SK-N-SH (cell line): ENCODE measurements at regions not wholly inside any gene's neighbourhood (a gene's known extent, or its start where the extent isn't known, plus 50 kb on each side); places are given as distances from the start of the nearest gene placed in this dataset.

Experiments used
- CTCF ChIA-PET: fragments of 300-600, 350-600 bp; formaldehyde crosslinking; extraction: SDS; loops from one replicate; lab custom pipeline; 2021; lab: Yijun Ruan, JAX
- POLR2A ChIA-PET: fragments of 350-600 bp; sonication (Branson Sonifier 250); formaldehyde crosslinking; extraction: SDS; loops from one replicate; lab custom pipeline; 2020; ENCODE audit warnings: antibody characterized with exemption, inconsistent platforms; lab: Yijun Ruan, JAX
- DNase-seq: peaks from one replicate; pipeline ENCODE4 v3.0.0; 2012
- H2AFZ ChIP-seq: fragments of 200-600 bp; sonication (generic); 2 replicates; pipeline ENCODE4 v1.8.1; 2016; ENCODE audit warnings: antibody characterized with exemption, mild to moderate bottlenecking, low read depth
- H3F3A ChIP-seq: fragments of 200-600 bp; sonication (generic); replicated peaks from 2 replicates; pipeline ENCODE3; 2016; ENCODE audit warnings: antibody characterized with exemption, mild to moderate bottlenecking; ENCODE audit not compliant: insufficient read depth
- H3K27ac ChIP-seq, 2 experiments: fragments of 200-500 bp in 1 of 2; fragments of 200-600 bp in 1 of 2; sonication (Bioruptor generic) in 1 of 2; sonication (generic), shearing (Covaris generic) in 1 of 2; 2 replicates each; pipeline versions ENCODE4 v1.5.1 to v1.6.1; 2014 to 2016; ENCODE audit warnings: low read depth in 2 of 2, inconsistent platforms in 1 of 2, low read length in 1 of 2, mild to moderate bottlenecking in 1 of 2, mixed read lengths in 1 of 2
- H3K27me3 ChIP-seq: fragments of 200-600 bp; sonication (generic), shearing (Covaris generic); 2 replicates; pipeline ENCODE4 v1.6.1; 2016; ENCODE audit warnings: mixed run types; ENCODE audit not compliant: insufficient read depth
- H3K36me3 ChIP-seq, 2 experiments: fragments of 200-500 bp in 1 of 2; fragments of 200-600 bp in 1 of 2; sonication (Bioruptor generic) in 1 of 2; sonication (generic) in 1 of 2; replicated peaks in 1 of 2; 2 replicates each; pipeline versions ENCODE3 to v1.5.1; 2014 to 2016; ENCODE audit warnings: low read length in 1 of 2, mild to moderate bottlenecking in 1 of 2; ENCODE audit not compliant: insufficient read depth in 2 of 2, control insufficient read depth in 1 of 2
- H3K4me1 ChIP-seq, 2 experiments: fragments of 200-500 bp in 1 of 2; fragments of 200-600 bp in 1 of 2; sonication (Bioruptor generic) in 1 of 2; sonication (generic), shearing (Covaris generic) in 1 of 2; 2 replicates each; pipeline versions ENCODE4 v1.5.1 to v1.6.1; 2014 to 2016; ENCODE audit warnings: low read depth in 1 of 2, low read length in 1 of 2, mixed run types in 1 of 2; ENCODE audit not compliant: insufficient read depth in 2 of 2, control insufficient read depth in 1 of 2
- H3K4me2 ChIP-seq: fragments of 200-600 bp; sonication (generic), shearing (Covaris generic); 2 replicates; pipeline ENCODE4 v1.6.1; 2017; ENCODE audit warnings: mixed run types
- H3K4me3 ChIP-seq, 2 experiments: fragments of 200-500 bp in 1 of 2; fragments of 200-600 bp in 1 of 2; sonication (Bioruptor generic) in 1 of 2; sonication (generic), shearing (Covaris generic) in 1 of 2; 2 replicates each; pipeline versions ENCODE4 v1.5.1 to v1.8.1; 2014 to 2016; ENCODE audit warnings: low read depth in 2 of 2, inconsistent platforms in 1 of 2, low read length in 1 of 2, mild to moderate bottlenecking in 1 of 2, mixed read lengths in 1 of 2, moderate library complexity in 1 of 2
- H3K79me2 ChIP-seq: fragments of 200-600 bp; sonication (generic); 2 replicates; pipeline ENCODE4 v1.8.1; 2017; ENCODE audit warnings: mild to moderate bottlenecking; ENCODE audit not compliant: insufficient read depth
- H3K9ac ChIP-seq: fragments of 200-600 bp; sonication (generic); 2 replicates; pipeline ENCODE4 v1.6.1; 2017; ENCODE audit warnings: mixed run types
- H3K9me2 ChIP-seq: fragments of 200-600 bp; sonication (generic); 2 replicates; pipeline ENCODE4 v1.6.1; 2017; ENCODE audit warnings: mixed run types
- H3K9me3 ChIP-seq: fragments of 200-600 bp; sonication (generic); 2 replicates; pipeline ENCODE4 v1.6.1; 2017; ENCODE audit warnings: mixed run types, mild to moderate bottlenecking, moderate library complexity
- H4K20me1 ChIP-seq: fragments of 200-600 bp; sonication (generic); 2 replicates; pipeline ENCODE4 v1.6.1; 2017; ENCODE audit warnings: mild to moderate bottlenecking, mixed run types; ENCODE audit not compliant: insufficient read depth
- EP300 ChIP-seq, 2 experiments: IDR thresholded peaks; 2 replicates each; pipeline versions ENCODE4 v1.4.0 to v1.6.1; 2012; ENCODE audit warnings: borderline replicate concordance in 1 of 2, low read depth in 1 of 2, low read length in 1 of 2
- EZH2phosphoT487 ChIP-seq: fragments of 200-600 bp; sonication (generic); IDR thresholded peaks from 2 replicates; pipeline ENCODE4 v1.6.1; 2017; ENCODE audit warnings: low read depth, mixed run types, mild to moderate bottlenecking, antibody characterized with exemption, moderate library complexity, borderline replicate concordance
- FOSL2 ChIP-seq: IDR thresholded peaks from 2 replicates; pipeline ENCODE4 v1.4.0; 2012; ENCODE audit warnings: low read depth, mild to moderate bottlenecking, moderate library complexity, borderline replicate concordance
- JUND ChIP-seq: IDR thresholded peaks from 2 replicates; pipeline ENCODE4 v1.4.0; 2012
- MEF2A ChIP-seq: IDR thresholded peaks from 2 replicates; pipeline ENCODE4 v1.4.0; 2012; ENCODE audit warnings: low read depth, borderline replicate concordance
- MXI1 ChIP-seq: IDR thresholded peaks from 2 replicates; pipeline ENCODE4 v1.6.1; 2012; ENCODE audit warnings: mild to moderate bottlenecking, low read depth, low read length, improper control_type of control experiment
- NRF1 ChIP-seq: IDR thresholded peaks from 2 replicates; pipeline ENCODE4 v1.6.1; 2012; ENCODE audit warnings: low read depth, mild to moderate bottlenecking, low read length
- POLR2AphosphoS5 ChIP-seq: IDR thresholded peaks from 2 replicates; pipeline ENCODE4 v1.6.1; 2012; ENCODE audit warnings: low read depth, low read length
- RCOR1 ChIP-seq: fragments of 150-350 bp; IDR thresholded peaks from 2 replicates; pipeline ENCODE4 v1.6.1; 2017; ENCODE audit warnings: antibody characterized with exemption, low read length
- REST ChIP-seq: IDR thresholded peaks from 2 replicates; pipeline ENCODE4 v1.6.1; 2012; ENCODE audit warnings: mild to moderate bottlenecking, low read depth, low read length, moderate library complexity
- TAF1 ChIP-seq: IDR thresholded peaks from 2 replicates; pipeline ENCODE4 v1.6.1; 2012; ENCODE audit warnings: low read depth, mild to moderate bottlenecking, low read length, moderate library complexity, borderline replicate concordance
- TCF12 ChIP-seq: IDR thresholded peaks from 2 replicates; pipeline ENCODE4 v1.4.0; 2012
- TEAD4 ChIP-seq: IDR thresholded peaks from 2 replicates; pipeline ENCODE4 v1.4.0; 2012; ENCODE audit warnings: mild to moderate bottlenecking, borderline replicate concordance; ENCODE audit not compliant: insufficient read depth
- WGBS: methylation state at CpG from one replicate; pipeline ENCODE4 v1.1.6; 2017; ENCODE audit warnings: low lambda C conversion rate; 5-methylcytosine and 5-hydroxymethylcytosine counted together

GRCh38 chr12:71219224-71219623 is 61.4 kb upstream of the TSPAN8 start:
- TF ChIP-seq POLR2AphosphoS5 (no peak), EZH2phosphoT487 (no peak), EP300 (IDR thresholded peaks at IDR 0.05; ENCODE audit: borderline replicate concordance in 1 of 2, low read depth in 1 of 2, low read length in 1 of 2) (peak in 1 of 2 experiments; percentile 68; a peak in 1 of 4 replicates), RCOR1 (peak; percentile 62; the same call in 1 of the 2 replicates), TCF12 (no peak), MXI1 (peak; percentile 39; the same call in 1 of the 2 replicates)
- Histone ChIP-seq H3K9me3 (no peaks in the 10 kb centered on the region), H3K27me3 (no peaks in the 10 kb centered on the region), H3K27ac (peak overlapping the region in 1 of 2 experiments; percentile 50; a peak in 2 of 4 replicates), H3F3A (no peaks in the 10 kb centered on the region), H4K20me1 (no peaks in the 10 kb centered on the region), H3K4me3 (no peak overlapping the region), H3K79me2 (no peaks in the 10 kb centered on the region), H3K4me1 (peaks cover 0 to 9% of the 10 kb centered on the region in 2 experiments; a peak in 2 of 4 replicates), H3K9me2 (no peaks in the 10 kb centered on the region), H3K36me3 (no peaks in the 10 kb centered on the region), H3K9ac (no peak overlapping the region), H3K4me2 (no peak overlapping the region), H2AFZ (no peak overlapping the region)
- CTCF ChIA-PET = interaction anchor here (0.9 to 5.4 kb wide), 5 partner anchors 11 to 528 kb away, joined by 3 to 29 read pairs (median 6); no protein-coding TSS in a partner anchor
- DNase-seq = no peak
- 26% methylated on average over 3 of the region's 3 CpGs for WGBS
- POLR2A ChIA-PET = no interaction called here

- CTCF ChIA-PET = interaction anchor here (0.9 to 5.4 kb wide), 8 partner anchors 10 to 528 kb away, joined by 3 to 29 read pairs (median 4); no protein-coding TSS in a partner anchor
- WGBS = 30% methylated on average over 1 of the region's 1 CpG
Measured at GRCh38 chr12:71218616-71219015, 60.8 kb upstream of the TSPAN8 start.

More at GRCh38 chr12:71218616-71219015, 60.8 kb upstream of the TSPAN8 start:
- DNase-seq = no peak
- no peaks in the 10 kb centered on the region for H3K79me2 ChIP-seq
- no peak overlapping the region for H3K9ac ChIP-seq
- POLR2A ChIA-PET = interaction anchor here (0.6 kb wide), 1 partner anchor 417 kb away, joined by 3 read pairs; no protein-coding TSS in a partner anchor
- TF ChIP-seq FOSL2 (no peak), TAF1 (no peak), MEF2A (no peak), NRF1 (no peak), TEAD4 (no peak), REST (no peak), JUND (no peak)
- H2AFZ ChIP-seq = no peak overlapping the region
- H3F3A ChIP-seq = no peaks in the 10 kb centered on the region
- H3K9me3 ChIP-seq = no peaks in the 10 kb centered on the region
- no peaks in the 10 kb centered on the region for H3K27me3 ChIP-seq
- H3K4me3 ChIP-seq = no peak overlapping the region
- H3K4me2 ChIP-seq = no peak overlapping the region
- no peaks in the 10 kb centered on the region for H4K20me1 ChIP-seq
- peak overlapping the region in 1 of 2 experiments; percentile 50; a peak in 2 of 4 replicates for H3K27ac ChIP-seq
- H3K9me2 ChIP-seq = no peaks in the 10 kb centered on the region
- H3K4me1 ChIP-seq = peaks cover 0 to 9% of the 10 kb centered on the region in 2 experiments; a peak in 2 of 4 replicates
- H3K36me3 ChIP-seq = no peaks in the 10 kb centered on the region
